Caco-2 (cell line): ENCODE measurements at regions not wholly inside any gene's neighbourhood (a gene's known extent, or its start where the extent isn't known, plus 50 kb on each side); places are given as distances from the start of the nearest gene placed in this dataset.
"Not testable (repeated sequence)": the region's sequence is repeated elsewhere in the genome, so short reads cannot be mapped to it uniquely, and the experiment has no call there.

Experiments used
- BruUV-seq: library from RNA; stranded (reverse); fragments of 400-500 nt; replicated peaks from 2 replicates; lab custom pipeline; 2021; lab: Mats Ljungman, UMichigan
- CTCF ChIA-PET: fragments of 300-600 bp; sonication (Branson Sonifier 250); formaldehyde crosslinking; loops from one replicate; lab custom pipeline; 2022; ENCODE audit warnings: antibody characterized with exemption; lab: Charles Lee
- POLR2A ChIA-PET: fragments of 300-600 bp; sonication (Branson Sonifier 250); formaldehyde crosslinking; loops from one replicate; lab custom pipeline; 2022; ENCODE audit warnings: antibody characterized with exemption; lab: Charles Lee
- DNase-seq, 2 experiments: peaks; one replicate each; pipeline versions ENCODE4 v3.0.0 to v3.0.0-alpha.2; 2020 to 2022
- H3K27me3 ChIP-seq: replicated peaks from 2 replicates; pipeline ENCODE4 v1.6.0; 2011; ENCODE audit warnings: low read length; ENCODE audit not compliant: control insufficient read depth, insufficient read depth
- H3K36me3 ChIP-seq: 2 replicates; pipeline ENCODE4 v1.5.1; 2011; ENCODE audit warnings: low read length; ENCODE audit not compliant: control insufficient read depth, insufficient read depth
- H3K4me1 ChIP-seq: fragments of 250-450 bp; sonication (Bioruptor Pico); 2 replicates; pipeline ENCODE4 v1.5.1; 2020; ENCODE audit warnings: mild to moderate bottlenecking
- H3K4me3 ChIP-seq: 2 replicates; pipeline ENCODE4 v1.5.1; 2011; ENCODE audit warnings: low read depth, mild to moderate bottlenecking, control low read depth, low read length
- H3K9me3 ChIP-seq: fragments of 250-450 bp; sonication (Bioruptor Pico); 2 replicates; pipeline ENCODE4 v1.5.1; 2020; ENCODE audit warnings: mild to moderate bottlenecking, moderate library complexity
- H3K27ac Mint-ChIP-seq: one replicate; pipeline ENCODE4 v1.8.0; 2022; ENCODE audit warnings: mixed read lengths; ENCODE audit not compliant: unreplicated experiment
- H3K27me3 Mint-ChIP-seq: one replicate; pipeline ENCODE4 v1.8.0; 2022; ENCODE audit warnings: mixed read lengths; ENCODE audit not compliant: insufficient read depth, unreplicated experiment
- H3K36me3 Mint-ChIP-seq: one replicate; pipeline ENCODE4 v1.8.0; 2022; ENCODE audit warnings: mild to moderate bottlenecking, mixed read lengths; ENCODE audit not compliant: insufficient read depth, unreplicated experiment
- H3K4me1 Mint-ChIP-seq: one replicate; pipeline ENCODE4 v1.8.0; 2022; ENCODE audit warnings: low read depth, mixed read lengths; ENCODE audit not compliant: unreplicated experiment
- H3K4me3 Mint-ChIP-seq: one replicate; pipeline ENCODE4 v1.8.0; 2022; ENCODE audit warnings: mild to moderate bottlenecking, moderate library complexity, mixed read lengths; ENCODE audit not compliant: unreplicated experiment
- H3K9me3 Mint-ChIP-seq: one replicate; pipeline ENCODE4 v1.8.0; 2022; ENCODE audit warnings: mixed read lengths; ENCODE audit not compliant: unreplicated experiment
- CTCF ChIP-seq, 2 experiments: fragments of 200-600 bp in 1 of 2; IDR thresholded peaks; 1 replicate in 1 of 2; 2 replicates in 1 of 2; pipeline versions ENCODE4 v1.5.1 to v1.8.0; 2011 to 2022; ENCODE audit warnings: antibody characterized with exemption in 1 of 2, control low read depth in 1 of 2, inconsistent platforms in 1 of 2, low read depth in 1 of 2, low read length in 1 of 2, mild to moderate bottlenecking in 1 of 2, moderate library complexity in 1 of 2; ENCODE audit not compliant: insufficient read depth in 1 of 2, severe bottlenecking in 1 of 2, unreplicated experiment in 1 of 2
- intact Hi-C: fragments of 100-400 bp; cut with micrococcal nuclease; formaldehyde crosslinking; loops from one replicate; pipeline ENCODE4 v1.10.0; 2022; ENCODE audit not compliant: unreplicated experiment

GRCh38 chr2:234158812-234159211 is 108.3 kb downstream of the SPP2 start:
- Mint-ChIP-seq H3K4me3 (no peak overlapping the region), H3K27ac (no peak overlapping the region), H3K27me3 (no peaks in the 10 kb centered on the region), H3K36me3 (no peaks in the 10 kb centered on the region), H3K9me3 (peaks cover 12% of the 10 kb centered on the region), H3K4me1 (peaks cover 23% of the 10 kb centered on the region)
- H3K27me3 ChIP-seq: no peaks in the 10 kb centered on the region
- H3K4me3 ChIP-seq: no peak overlapping the region
- no peaks in the 10 kb centered on the region for H3K36me3 ChIP-seq
- no TSS peak for BruUV-seq
- peaks cover 22% of the 10 kb centered on the region for H3K4me1 ChIP-seq
- ChIA-PET CTCF (no interaction called here), POLR2A (no interaction called here)
- intact Hi-C loops: no loop called here
- TF ChIP-seq CTCF (IDR thresholded peaks at IDR 0.05; ENCODE audit: insufficient read depth in 1 of 2, low read depth in 1 of 2, low read length in 1 of 2, severe bottlenecking in 1 of 2, unreplicated experiment in 1 of 2): no peak
- no peaks in the 10 kb centered on the region for H3K9me3 ChIP-seq
- no peak for DNase-seq

- BruUV-seq: no TSS peak
- Histone ChIP-seq H3K27me3 (no peaks in the 10 kb centered on the region), H3K4me3 (no peak overlapping the region), H3K36me3 (no peaks in the 10 kb centered on the region), H3K9me3 (no peaks in the 10 kb centered on the region), H3K4me1 (peaks cover 14% of the 10 kb centered on the region)
- intact Hi-C loops: no loop called here
- DNase-seq: no peak
- Mint-ChIP-seq H3K4me3 (no peak overlapping the region), H3K36me3 (no peaks in the 10 kb centered on the region), H3K9me3 (peaks cover 20% of the 10 kb centered on the region), H3K27me3 (no peaks in the 10 kb centered on the region), H3K4me1 (peaks cover 22% of the 10 kb centered on the region), H3K27ac (no peak overlapping the region)
- TF ChIP-seq CTCF (IDR thresholded peaks at IDR 0.05; ENCODE audit: insufficient read depth in 1 of 2, low read depth in 1 of 2, low read length in 1 of 2, severe bottlenecking in 1 of 2, unreplicated experiment in 1 of 2): no peak
- CTCF ChIA-PET: no interaction called here
- POLR2A ChIA-PET: no interaction called here
Measured at GRCh38 chr2:234157817-234158588, 107.5 kb downstream of the SPP2 start.

- Mint-ChIP-seq H3K4me3 (no peak overlapping the region), H3K9me3 (peaks cover 21% of the 10 kb centered on the region), H3K4me1 (peaks cover 15% of the 10 kb centered on the region), H3K27ac (no peak overlapping the region), H3K27me3 (no peaks in the 10 kb centered on the region), H3K36me3 (no peaks in the 10 kb centered on the region)
- Histone ChIP-seq H3K4me3 (no peak overlapping the region), H3K36me3 (no peaks in the 10 kb centered on the region), H3K27me3 (no peaks in the 10 kb centered on the region), H3K4me1 (no peaks in the 10 kb centered on the region), H3K9me3 (no peaks in the 10 kb centered on the region)
- POLR2A ChIA-PET: no interaction called here
- CTCF ChIA-PET: no interaction called here
- intact Hi-C loops: no loop called here
- BruUV-seq: no TSS peak
- no peak for DNase-seq
- TF ChIP-seq CTCF (IDR thresholded peaks at IDR 0.05; ENCODE audit: insufficient read depth in 1 of 2, low read depth in 1 of 2, low read length in 1 of 2, severe bottlenecking in 1 of 2, unreplicated experiment in 1 of 2): no peak
Measured at GRCh38 chr2:234156326-234156725, 105.8 kb downstream of the SPP2 start.

- POLR2A ChIA-PET, CTCF ChIA-PET, DNase-seq, H3K27ac Mint-ChIP-seq, H3K9me3 ChIP-seq, H3K4me1 ChIP-seq, H3K27me3 Mint-ChIP-seq, intact Hi-C loops, H3K36me3 ChIP-seq, H3K4me3 Mint-ChIP-seq, H3K36me3 Mint-ChIP-seq, H3K27me3 ChIP-seq, H3K4me1 Mint-ChIP-seq, H3K4me3 ChIP-seq, BruUV-seq: not testable (repeated sequence)
- peaks cover 11% of the 10 kb centered on the region for H3K9me3 Mint-ChIP-seq
Measured at GRCh38 chr2:234152835-234153234, 102.3 kb downstream of the SPP2 start.
